ENCODE measurements at regions not wholly inside any gene's neighbourhood (a gene's known extent, or its start where the extent isn't known, plus 50 kb on each side); places are given as distances from the start of the nearest gene placed in this dataset.
"Not testable (repeated sequence)": the region's sequence is repeated elsewhere in the genome, so short reads cannot be mapped to it uniquely, and the experiment has no call there.

DNA sequence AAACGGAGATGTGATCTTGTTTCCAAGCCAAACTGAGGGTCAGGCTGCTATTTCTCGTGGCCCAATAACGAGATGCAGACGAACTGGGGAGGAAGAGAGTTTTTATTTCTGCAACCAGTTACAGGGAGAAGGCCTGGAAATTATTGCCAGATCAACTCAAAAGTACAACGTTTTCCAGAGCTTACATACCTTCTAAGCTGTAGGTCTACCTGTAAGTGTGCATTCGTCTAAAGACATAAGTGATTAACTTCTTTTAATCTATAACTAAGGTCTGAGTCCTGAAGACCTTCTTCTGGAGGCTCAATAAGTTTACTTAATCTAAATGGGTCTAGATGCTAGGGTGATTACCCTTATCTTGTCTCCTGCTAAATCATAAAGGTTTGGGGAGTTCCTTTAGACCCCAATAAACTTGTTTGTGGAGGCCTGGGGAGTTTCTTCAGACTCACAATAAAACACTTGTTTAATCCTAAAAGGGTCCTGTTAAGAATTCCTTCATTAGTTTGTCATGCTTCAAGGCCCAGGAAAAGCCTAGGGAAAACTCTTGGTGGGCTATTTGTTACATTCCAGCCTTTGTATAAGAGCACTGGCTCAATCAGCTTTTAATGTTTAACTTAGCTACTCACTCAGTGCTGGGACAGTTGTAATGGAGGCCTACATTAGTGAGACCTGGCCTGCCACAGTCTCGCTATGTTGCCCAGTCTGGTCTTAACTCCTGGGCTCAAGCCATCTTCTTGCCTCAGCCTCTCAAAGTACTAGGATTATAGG is 58.5 kb downstream of the BMP15 start:
- TF ChIP-seq, protein P1, sequence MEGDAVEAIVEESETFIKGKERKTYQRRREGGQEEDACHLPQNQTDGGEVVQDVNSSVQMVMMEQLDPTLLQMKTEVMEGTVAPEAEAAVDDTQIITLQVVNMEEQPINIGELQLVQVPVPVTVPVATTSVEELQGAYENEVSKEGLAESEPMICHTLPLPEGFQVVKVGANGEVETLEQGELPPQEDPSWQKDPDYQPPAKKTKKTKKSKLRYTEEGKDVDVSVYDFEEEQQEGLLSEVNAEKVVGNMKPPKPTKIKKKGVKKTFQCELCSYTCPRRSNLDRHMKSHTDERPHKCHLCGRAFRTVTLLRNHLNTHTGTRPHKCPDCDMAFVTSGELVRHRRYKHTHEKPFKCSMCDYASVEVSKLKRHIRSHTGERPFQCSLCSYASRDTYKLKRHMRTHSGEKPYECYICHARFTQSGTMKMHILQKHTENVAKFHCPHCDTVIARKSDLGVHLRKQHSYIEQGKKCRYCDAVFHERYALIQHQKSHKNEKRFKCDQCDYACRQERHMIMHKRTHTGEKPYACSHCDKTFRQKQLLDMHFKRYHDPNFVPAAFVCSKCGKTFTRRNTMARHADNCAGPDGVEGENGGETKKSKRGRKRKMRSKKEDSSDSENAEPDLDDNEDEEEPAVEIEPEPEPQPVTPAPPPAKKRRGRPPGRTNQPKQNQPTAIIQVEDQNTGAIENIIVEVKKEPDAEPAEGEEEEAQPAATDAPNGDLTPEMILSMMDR (IDR thresholded peaks at IDR 0.05): not testable (repeated sequence)
- not testable (repeated sequence) for TF ChIP-seq POLR2A (IDR thresholded peaks at IDR 0.05)
